PC-3 (cell line): ENCODE measurements at regions not wholly inside any gene's neighbourhood (a gene's known extent, or its start where the extent isn't known, plus 50 kb on each side); places are given as distances from the start of the nearest gene placed in this dataset.
"Not testable (repeated sequence)": the region's sequence is repeated elsewhere in the genome, so short reads cannot be mapped to it uniquely, and the experiment has no call there.

Experiments
- ATAC-seq: fragments of 200-7000 bp; cut with Tn5 transposase; 2 replicates; pipeline ENCODE4 v1.9.1; 2020; ENCODE audit warnings: mild to moderate bottlenecking, moderate library complexity
- BruUV-seq: library from RNA; stranded (reverse); fragments of 400-500 nt; replicated peaks from 2 replicates; lab custom pipeline; 2021; lab: Mats Ljungman, UMichigan
- CTCF ChIA-PET: fragments of 300-600 bp; sonication (Branson Sonifier 250); formaldehyde crosslinking; loops from one replicate; lab custom pipeline; 2022; ENCODE audit warnings: antibody characterized with exemption; lab: Charles Lee
- POLR2A ChIA-PET: fragments of 300-600 bp; sonication (Branson Sonifier 250); formaldehyde crosslinking; loops from one replicate; lab custom pipeline; 2022; ENCODE audit warnings: antibody characterized with exemption; ENCODE audit not compliant: unreplicated experiment; lab: Charles Lee
- DNase-seq: peaks from one replicate; pipeline ENCODE4 v3.0.0-alpha.2; 2015
- H2AFZ ChIP-seq: fragments of 300-600 bp; sonication (generic); 2 replicates; pipeline ENCODE4 v1.6.0; 2016; ENCODE audit warnings: antibody characterized with exemption, low read length
- H3F3A ChIP-seq: fragments of 300-600 bp; sonication (generic); one replicate; pipeline ENCODE4 v1.6.0; 2017; ENCODE audit warnings: antibody characterized with exemption, low read length, control low read depth, mild to moderate bottlenecking; ENCODE audit not compliant: unreplicated experiment
- H3K27ac ChIP-seq: fragments of 300-600 bp; sonication (generic); 2 replicates; pipeline ENCODE4 v1.5.1; 2016; ENCODE audit warnings: mild to moderate bottlenecking, low read length
- H3K27me3 ChIP-seq: fragments of 300-600 bp; sonication (generic); 2 replicates; pipeline ENCODE4 v1.6.1; 2016; ENCODE audit warnings: low read length, mixed read lengths
- H3K36me3 ChIP-seq: fragments of 300-600 bp; sonication (generic); 2 replicates; pipeline ENCODE4 v1.6.1; 2016; ENCODE audit warnings: low read depth, mixed run types, low read length, mixed read lengths
- H3K4me1 ChIP-seq: fragments of 300-600 bp; sonication (generic); 2 replicates; pipeline ENCODE4 v1.5.1; 2016; ENCODE audit warnings: low read length; ENCODE audit not compliant: insufficient read depth
- H3K4me2 ChIP-seq: fragments of 300-600 bp; sonication (generic); 2 replicates; pipeline ENCODE4 v1.6.0; 2016; ENCODE audit warnings: low read length
- H3K4me3 ChIP-seq: fragments of 300-600 bp; sonication (generic); 2 replicates; pipeline ENCODE4 v1.5.1; 2016; ENCODE audit warnings: mild to moderate bottlenecking, low read length, mixed read lengths
- H3K79me2 ChIP-seq: fragments of 300-600 bp; sonication (generic); 2 replicates; pipeline ENCODE4 v1.6.1; 2017; ENCODE audit warnings: low read length, mixed read lengths
- H3K9ac ChIP-seq: fragments of 300-600 bp; sonication (generic); 2 replicates; pipeline ENCODE4 v1.6.0; 2016; ENCODE audit warnings: mild to moderate bottlenecking, low read length
- H3K9me2 ChIP-seq: fragments of 300-600 bp; sonication (generic); replicated peaks from 2 replicates; pipeline ENCODE4 v1.6.1; 2016; ENCODE audit warnings: mixed run types, low read length, mixed read lengths
- H3K9me3 ChIP-seq: fragments of 300-600 bp; sonication (generic); 2 replicates; pipeline ENCODE4 v1.6.1; 2016; ENCODE audit warnings: low read length, mixed read lengths
- H4K20me1 ChIP-seq: fragments of 300-600 bp; sonication (generic); 2 replicates; pipeline ENCODE4 v1.6.1; 2016; ENCODE audit warnings: low read length, mixed read lengths
- CTCF ChIP-seq: fragments of 300-600 bp; sonication (generic); conservative IDR thresholded peaks from 2 replicates; pipeline ENCODE4 v1.5.1; 2017; ENCODE audit warnings: antibody characterized with exemption, low read depth, mild to moderate bottlenecking, low read length
- EZH2 ChIP-seq: fragments of 300-600 bp; sonication (generic); IDR thresholded peaks from one replicate; pipeline ENCODE4 v1.6.1; 2017; ENCODE audit warnings: antibody characterized with exemption, mild to moderate bottlenecking, low read length; ENCODE audit not compliant: unreplicated experiment
- EZH2phosphoT487 ChIP-seq: fragments of 300-600 bp; sonication (generic); IDR thresholded peaks from 2 replicates; pipeline ENCODE4 v1.6.1; 2018; ENCODE audit warnings: mild to moderate bottlenecking, antibody characterized with exemption, low read length, borderline replicate concordance
- intact Hi-C: fragments of 100-400 bp; cut with micrococcal nuclease; formaldehyde crosslinking; loops from 2 replicates; pipeline ENCODE4 v1.9.0; 2023
- microRNA-seq: library from miRNA; unstranded; fragments of <30 nt; microRNA quantifications from one replicate; pipeline ENCODE4 v1.1.0, GENCODE V29; 2020; ENCODE audit not compliant: unreplicated experiment

GRCh38 chr6:71810880-71811279, 75.5 kb upstream of the RIMS1 start:
- no peak for TF ChIP-seq EZH2phosphoT487
- no peak for TF ChIP-seq EZH2
- no peak overlapping the region for H3K4me3 ChIP-seq
- H3K9ac ChIP-seq: no peak overlapping the region
- H3F3A ChIP-seq: no peaks in the 10 kb centered on the region
- H3K9me3 ChIP-seq: peaks cover 5% of the 10 kb centered on the region; the same call in 1 of the 2 replicates
- no TSS peak for BruUV-seq
- no peaks in the 10 kb centered on the region for H3K4me1 ChIP-seq
- no peaks in the 10 kb centered on the region for H4K20me1 ChIP-seq
- H3K36me3 ChIP-seq: no peaks in the 10 kb centered on the region
- H2AFZ ChIP-seq: no peak overlapping the region
- H3K27ac ChIP-seq: no peak overlapping the region
- H3K27me3 ChIP-seq: no peaks in the 10 kb centered on the region
- DNase-seq (no peak), ATAC-seq (no peak)
- ChIA-PET CTCF (no interaction called here), POLR2A (no interaction called here)
- H3K79me2 ChIP-seq: no peaks in the 10 kb centered on the region
- no peak overlapping the region for H3K4me2 ChIP-seq
- H3K9me2 ChIP-seq: no peaks in the 10 kb centered on the region
- intact Hi-C loops: no loop called here

- Histone ChIP-seq H3K4me1 (no peaks in the 10 kb centered on the region), H3K27ac (no peak overlapping the region), H3F3A (no peaks in the 10 kb centered on the region), H3K4me3 (no peak overlapping the region), H4K20me1 (no peaks in the 10 kb centered on the region), H2AFZ (no peak overlapping the region), H3K9me2 (no peaks in the 10 kb centered on the region), H3K36me3 (no peaks in the 10 kb centered on the region), H3K4me2 (no peak overlapping the region), H3K9ac (no peak overlapping the region), H3K9me3 (no peaks in the 10 kb centered on the region), H3K79me2 (no peaks in the 10 kb centered on the region), H3K27me3 (no peaks in the 10 kb centered on the region)
- ChIA-PET CTCF (no interaction called here), POLR2A (no interaction called here)
- intact Hi-C loops: no loop called here
- BruUV-seq: no TSS peak
- no peak for TF ChIP-seq EZH2
- TF ChIP-seq EZH2phosphoT487: no peak
- no peak for TF ChIP-seq CTCF
- DNase-seq (no peak), ATAC-seq (no peak)
Measured at GRCh38 chr6:71822625-71823024, 63.7 kb upstream of the RIMS1 start.

- not testable (repeated sequence) for BruUV-seq
Measured at GRCh38 chr6:71832110-71832764, 54.1 kb upstream of the RIMS1 start.

More at GRCh38 chr6:71832110-71832764, 54.1 kb upstream of the RIMS1 start:
- H3K36me3 ChIP-seq, H3K9me3 ChIP-seq, H3K27me3 ChIP-seq, H3K9me2 ChIP-seq, POLR2A ChIA-PET, H3K4me2 ChIP-seq, H3K4me1 ChIP-seq, ATAC-seq, H3F3A ChIP-seq, DNase-seq, H3K79me2 ChIP-seq, H3K9ac ChIP-seq, H3K4me3 ChIP-seq, intact Hi-C loops, H3K27ac ChIP-seq, H2AFZ ChIP-seq, H4K20me1 ChIP-seq, CTCF ChIA-PET: not testable (repeated sequence)

Small RNA genes lying in the stretch of these regions (microRNA-seq; reads per million reads assigned to microRNA genes)
- 1,689 reads per million, percentile 86 among the genes with 10 or more reads in this experiment for gene MIR30A
- gene MIR30C2: 15.5 reads per million, percentile 42 among the genes with 10 or more reads in this experiment
